ENCODE measurements at regions not wholly inside any gene's neighbourhood (a gene's known extent, or its start where the extent isn't known, plus 50 kb on each side); places are given as distances from the start of the nearest gene placed in this dataset.

DNA sequence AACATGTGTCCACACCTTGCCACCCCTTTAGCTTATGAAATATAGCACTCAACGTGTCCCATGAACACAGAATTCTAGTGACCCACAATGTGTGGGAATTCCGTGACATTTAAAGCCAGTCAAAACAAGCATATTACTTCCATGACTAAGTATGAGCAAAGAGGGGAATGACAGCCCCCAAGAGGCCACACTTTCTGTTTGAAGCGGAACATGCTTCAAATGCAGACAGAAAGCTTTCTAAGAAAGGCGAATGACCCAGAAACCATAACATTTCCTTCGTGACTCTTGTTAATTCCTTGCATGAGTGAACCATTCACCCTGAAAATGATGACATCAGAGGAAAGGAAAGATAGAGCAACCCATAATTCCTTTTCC, 122.0 kb upstream of the FNDC3A start:
- no peak overlapping the region for H3K27ac ChIP-seq
- H3K27me3 ChIP-seq: no peaks in the 10 kb centered on the region
- no peak overlapping the region for H3K4me3 ChIP-seq
- WGBS, 2 donors: 41 to 56% methylated on average over 5 of the region's 5 CpGs
- peaks cover 0 to 7% (median 0%) of the 10 kb centered on the region in 3 donors for H3K4me1 ChIP-seq
- no peak for TF ChIP-seq POLR2A (IDR thresholded peaks at IDR 0.05)
- TF ChIP-seq, protein P1, sequence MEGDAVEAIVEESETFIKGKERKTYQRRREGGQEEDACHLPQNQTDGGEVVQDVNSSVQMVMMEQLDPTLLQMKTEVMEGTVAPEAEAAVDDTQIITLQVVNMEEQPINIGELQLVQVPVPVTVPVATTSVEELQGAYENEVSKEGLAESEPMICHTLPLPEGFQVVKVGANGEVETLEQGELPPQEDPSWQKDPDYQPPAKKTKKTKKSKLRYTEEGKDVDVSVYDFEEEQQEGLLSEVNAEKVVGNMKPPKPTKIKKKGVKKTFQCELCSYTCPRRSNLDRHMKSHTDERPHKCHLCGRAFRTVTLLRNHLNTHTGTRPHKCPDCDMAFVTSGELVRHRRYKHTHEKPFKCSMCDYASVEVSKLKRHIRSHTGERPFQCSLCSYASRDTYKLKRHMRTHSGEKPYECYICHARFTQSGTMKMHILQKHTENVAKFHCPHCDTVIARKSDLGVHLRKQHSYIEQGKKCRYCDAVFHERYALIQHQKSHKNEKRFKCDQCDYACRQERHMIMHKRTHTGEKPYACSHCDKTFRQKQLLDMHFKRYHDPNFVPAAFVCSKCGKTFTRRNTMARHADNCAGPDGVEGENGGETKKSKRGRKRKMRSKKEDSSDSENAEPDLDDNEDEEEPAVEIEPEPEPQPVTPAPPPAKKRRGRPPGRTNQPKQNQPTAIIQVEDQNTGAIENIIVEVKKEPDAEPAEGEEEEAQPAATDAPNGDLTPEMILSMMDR (IDR thresholded peaks at IDR 0.05): no peak
- no peak for DNase-seq
- H3K36me3 ChIP-seq: no peaks in the 10 kb centered on the region
- intact Hi-C loops (cut with DNase I): no loop called here
- H3K9me3 ChIP-seq: no peaks in the 10 kb centered on the region

DNA sequence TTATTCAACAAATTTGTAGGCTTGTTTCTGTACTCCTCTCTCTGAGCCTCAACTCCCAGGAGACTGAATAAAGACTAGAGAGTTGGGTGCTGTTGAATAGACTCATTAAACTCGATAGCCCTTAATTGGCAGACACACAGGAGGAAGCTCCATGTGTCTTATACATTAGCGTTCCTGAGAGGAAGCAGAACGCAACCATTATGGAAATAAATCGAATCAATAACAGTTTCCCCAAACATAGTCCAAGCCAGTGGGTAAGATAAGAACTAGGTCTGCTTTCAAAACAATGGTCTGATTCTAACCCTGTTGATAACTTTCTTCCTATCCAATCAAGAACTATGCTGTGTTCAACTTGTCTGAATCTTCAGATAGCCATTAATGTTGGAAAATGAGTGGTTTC, 118.1 kb upstream of the FNDC3A start:
- Histone ChIP-seq H3K9me3 (no peaks in the 10 kb centered on the region), H3K27ac (no peak overlapping the region), H3K4me3 (no peak overlapping the region), H3K36me3 (no peaks in the 10 kb centered on the region), H3K27me3 (no peaks in the 10 kb centered on the region), H3K4me1 (peaks cover 0 to 7% (median 0%) of the 10 kb centered on the region in 3 donors)
- 78 to 91% methylated on average over 4 of the region's 4 CpGs for WGBS, 2 donors
- intact Hi-C loops (cut with DNase I): no loop called here
- DNase-seq: no peak
- TF ChIP-seq POLR2A (IDR thresholded peaks at IDR 0.05): no peak
- TF ChIP-seq, protein P1 (IDR thresholded peaks at IDR 0.05): no peak

DNA sequence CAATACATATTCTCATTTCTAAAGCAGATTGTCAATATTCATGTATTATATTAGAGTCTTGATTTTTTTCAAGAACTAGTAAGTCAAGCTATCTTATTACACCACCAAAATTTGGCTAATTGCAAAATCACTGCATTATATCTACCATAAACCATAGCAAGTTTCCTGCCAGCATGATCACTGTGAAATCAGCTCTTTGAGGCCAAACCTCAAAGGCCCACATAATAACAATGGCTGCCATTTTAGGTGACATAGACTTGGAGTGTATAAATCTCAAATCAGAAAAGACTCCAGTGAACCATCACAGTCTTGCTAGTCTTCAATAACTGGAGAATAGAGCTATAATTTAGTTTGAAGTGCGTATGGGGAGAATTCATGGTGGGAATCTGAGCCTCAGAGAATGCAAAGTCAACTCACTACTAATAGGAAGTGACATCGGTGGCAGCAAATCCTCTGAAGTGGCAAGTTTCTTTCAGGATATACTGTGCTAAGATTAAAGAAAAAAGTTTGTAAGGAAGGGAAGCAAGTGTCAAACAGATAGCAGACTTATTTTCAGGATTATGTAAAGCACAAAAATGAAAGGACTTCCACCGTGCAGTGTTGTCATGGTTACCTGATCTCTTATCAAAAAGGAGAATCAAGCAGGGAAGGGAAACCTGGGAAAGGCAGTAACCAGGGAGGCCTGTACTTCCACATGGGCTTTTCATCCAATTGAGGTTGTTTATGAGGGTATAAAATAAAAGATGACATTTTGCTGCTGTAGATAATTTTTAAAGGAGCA, 117.4 kb upstream of the FNDC3A start:
- peaks cover 0 to 7% (median 0%) of the 10 kb centered on the region in 3 donors for H3K4me1 ChIP-seq
- no peak for DNase-seq
- intact Hi-C loops (cut with DNase I): no loop called here
- no peaks in the 10 kb centered on the region for H3K36me3 ChIP-seq
- H3K9me3 ChIP-seq: no peaks in the 10 kb centered on the region
- no peak overlapping the region for H3K4me3 ChIP-seq
- no peaks in the 10 kb centered on the region for H3K27me3 ChIP-seq
- TF ChIP-seq POLR2A (IDR thresholded peaks at IDR 0.05): no peak
- TF ChIP-seq, protein P1 (IDR thresholded peaks at IDR 0.05): no peak
- no peak overlapping the region for H3K27ac ChIP-seq
- WGBS, 2 donors: 40 to 44% methylated on average over 3 of the region's 3 CpGs

DNA sequence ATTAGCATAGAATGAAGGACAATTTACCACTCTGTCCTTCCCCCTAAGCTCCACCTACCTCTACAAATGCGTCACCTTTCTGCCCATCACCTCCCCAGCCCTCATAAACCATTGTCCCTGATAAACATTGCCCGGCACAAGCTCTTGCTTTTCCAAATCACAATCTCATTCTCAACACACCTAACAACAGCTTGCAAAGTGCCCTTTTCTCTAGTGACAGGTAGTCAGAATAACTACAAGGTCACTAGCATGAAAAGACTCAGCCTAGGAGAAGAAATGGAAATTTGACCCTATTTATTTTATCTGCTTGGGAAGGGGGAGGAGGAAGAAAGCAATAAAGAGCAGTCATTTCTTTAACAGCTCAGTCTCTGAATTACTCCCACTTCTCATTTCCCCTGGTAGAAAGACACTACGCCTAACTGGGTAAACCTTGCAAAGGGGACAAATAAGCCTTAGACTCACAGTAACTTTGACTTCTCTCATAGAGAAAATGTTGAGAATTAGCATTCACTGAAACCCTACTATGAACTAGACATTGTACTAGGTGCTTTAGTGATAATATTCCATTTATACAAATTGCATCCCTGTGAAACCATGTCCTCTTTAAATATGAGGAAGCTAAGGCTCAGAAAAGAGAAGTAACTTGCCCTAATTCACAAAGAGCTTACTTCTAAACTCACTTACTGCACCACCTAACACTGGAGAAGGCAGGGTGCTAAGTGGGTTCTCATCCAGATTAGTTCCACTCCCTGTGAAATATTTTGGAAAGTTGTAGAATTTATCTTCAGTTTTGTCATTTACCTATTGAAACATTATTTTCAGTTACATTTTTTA, 116.2 kb upstream of the FNDC3A start:
- H3K27me3 ChIP-seq: no peaks in the 10 kb centered on the region
- H3K4me1 ChIP-seq: no peaks in the 10 kb centered on the region
- no peaks in the 10 kb centered on the region for H3K9me3 ChIP-seq
- no peak for DNase-seq
- no peak overlapping the region for H3K27ac ChIP-seq
- intact Hi-C loops (cut with DNase I): no loop called here
- TF ChIP-seq, protein P1 (IDR thresholded peaks at IDR 0.05): no peak
- TF ChIP-seq POLR2A (IDR thresholded peaks at IDR 0.05): no peak
- H3K4me3 ChIP-seq: no peak overlapping the region
- WGBS, 2 donors: 61 to 85% methylated on average over 3 of the region's 3 CpGs
- no peaks in the 10 kb centered on the region for H3K36me3 ChIP-seq

DNA sequence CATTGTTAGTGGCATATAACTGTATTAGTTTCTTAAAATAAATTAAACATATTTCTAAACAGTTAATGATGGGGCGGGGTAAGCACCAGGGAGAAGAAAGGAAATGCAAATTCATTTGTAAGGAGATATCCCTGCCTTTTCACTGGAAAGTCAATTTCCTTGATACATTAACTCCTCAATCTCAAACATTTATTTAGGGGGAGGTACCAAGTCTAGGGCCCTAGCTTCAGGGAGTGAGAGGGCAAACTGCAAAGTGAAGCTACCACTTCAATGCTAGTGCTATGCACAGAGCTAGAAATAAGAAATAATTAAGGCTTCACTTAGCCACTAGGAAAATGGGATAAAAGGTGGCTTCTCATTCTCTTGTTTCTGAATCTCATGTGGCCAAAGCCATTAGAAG, 115.3 kb upstream of the FNDC3A start:
- Histone ChIP-seq H3K9me3 (no peaks in the 10 kb centered on the region), H3K36me3 (no peaks in the 10 kb centered on the region), H3K27ac (no peak overlapping the region), H3K4me1 (no peaks in the 10 kb centered on the region), H3K4me3 (no peak overlapping the region), H3K27me3 (no peaks in the 10 kb centered on the region)
- WGBS, 2 donors: 82 to 87% methylated on average over 1 of the region's 1 CpG
- no peak for TF ChIP-seq POLR2A (IDR thresholded peaks at IDR 0.05)
- TF ChIP-seq, protein P1 (IDR thresholded peaks at IDR 0.05): no peak
- intact Hi-C loops (cut with DNase I): no loop called here
- no peak for DNase-seq
